Vagina (tissue), 2 donors: ENCODE measurements at regions not wholly inside any gene's neighbourhood (a gene's known extent, or its start where the extent isn't known, plus 50 kb on each side); places are given as distances from the start of the nearest gene placed in this dataset.

ENCODE experiments used
- CTCF ChIP-seq, 3 experiments: fragments of 450-650 bp in 2 of 3; fragments of 200-600 bp in 1 of 3; sonication (generic) in 1 of 3; IDR thresholded peaks; one replicate each; pipeline ENCODE4 v1.5.1; 2017 to 2019; ENCODE audit warnings: antibody characterized with exemption in 3 of 3, mild to moderate bottlenecking in 2 of 3, moderate library complexity in 2 of 3
- POLR2A ChIP-seq, 2 donors: fragments of 450-650 bp; IDR thresholded peaks; one replicate each; pipeline ENCODE4 v1.6.1; 2017; ENCODE audit warnings: antibody characterized with exemption in 2 of 2, mild to moderate bottlenecking in 2 of 2, moderate library complexity in 2 of 2
- POLR2AphosphoS5 ChIP-seq, 2 donors: sonication (generic); formaldehyde crosslinking; IDR thresholded peaks; one replicate each; pipeline ENCODE4 v1.9.0; 2017; ENCODE audit warnings: antibody characterized with exemption in 2 of 2, mild to moderate bottlenecking in 2 of 2, low read depth in 1 of 2; ENCODE audit not compliant: insufficient read depth in 1 of 2

GRCh38 chr6:146893690-146894089 lies 294.9 kb downstream of the ADGB start:
- TF ChIP-seq CTCF (IDR thresholded peaks at IDR 0.05) (no peak), POLR2A (IDR thresholded peaks at IDR 0.05) (no peak), POLR2AphosphoS5 (IDR thresholded peaks at IDR 0.05; ENCODE audit: insufficient read depth in 1 of 2, low read depth in 1 of 2) (no peak)
